HG03521 (cell line): ENCODE measurements at regions not wholly inside any gene's neighbourhood (a gene's known extent, or its start where the extent isn't known, plus 50 kb on each side); places are given as distances from the start of the nearest gene placed in this dataset.
"Not testable (repeated sequence)": the region's sequence is repeated elsewhere in the genome, so short reads cannot be mapped to it uniquely, and the experiment has no call there.

Experiments used
- ATAC-seq: cut with Tn5 transposase; IDR thresholded peaks from one replicate; pipeline ENCODE4 v1.9.1; 2021; ENCODE audit warnings: mild to moderate bottlenecking, moderate library complexity; ENCODE audit not compliant: unreplicated experiment

DNA sequence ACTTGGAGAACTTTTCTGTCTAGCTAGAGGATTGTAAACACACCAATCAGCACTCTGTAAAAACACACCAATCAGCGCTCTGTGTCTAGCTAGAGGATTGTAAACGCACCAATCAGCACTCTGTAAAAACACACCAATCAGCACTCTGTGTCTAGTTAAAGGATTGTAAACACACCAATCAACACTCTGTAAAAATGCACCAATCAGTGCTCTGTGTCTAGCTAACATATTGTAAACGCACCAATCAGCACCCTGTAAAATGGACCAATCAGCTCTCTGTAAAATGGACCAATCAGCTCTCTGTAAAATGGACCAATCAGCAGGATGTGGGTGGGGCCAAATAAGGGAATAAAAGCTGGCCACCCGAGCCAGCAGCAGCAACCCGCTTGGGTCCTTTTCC lies 91.1 kb upstream of the KRAS start:
- not testable (repeated sequence) for ATAC-seq

- ATAC-seq = no peak
Observed at GRCh38 chr12:25337916-25338315, 87.2 kb upstream of the KRAS start.

- ATAC-seq = peak; percentile 78
Observed at GRCh38 chr12:25332143-25332542, 81.4 kb upstream of the KRAS start.

DNA sequence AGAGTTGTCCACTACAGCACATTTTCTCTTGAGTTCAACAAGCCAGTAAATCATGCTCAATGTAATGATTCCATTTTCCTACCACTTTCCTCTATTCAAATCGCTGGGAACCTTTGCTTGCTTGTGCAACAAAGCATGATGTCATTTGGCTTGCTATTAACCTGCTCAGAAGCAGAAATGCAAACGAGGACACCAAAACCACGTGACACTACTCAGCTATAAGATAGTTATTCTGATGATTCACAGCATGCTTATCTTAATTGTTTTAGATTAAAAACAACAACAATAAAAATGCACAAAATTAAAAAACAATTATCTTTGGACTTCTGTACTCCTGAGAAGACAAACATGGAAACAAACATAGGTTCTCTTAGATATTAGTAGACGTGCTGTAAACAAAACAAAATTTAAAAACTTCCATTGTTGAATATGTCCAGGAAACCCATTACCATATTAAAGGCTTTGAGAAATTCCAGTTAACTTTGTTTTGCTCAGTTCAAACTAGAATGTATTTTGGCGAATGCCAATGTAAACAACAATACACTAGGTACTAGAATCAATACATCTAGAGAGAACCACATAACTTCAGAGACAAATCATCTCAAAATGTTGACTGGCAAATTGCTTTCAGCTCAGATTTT lies 77.5 kb upstream of the KRAS start:
- no peak for ATAC-seq

DNA sequence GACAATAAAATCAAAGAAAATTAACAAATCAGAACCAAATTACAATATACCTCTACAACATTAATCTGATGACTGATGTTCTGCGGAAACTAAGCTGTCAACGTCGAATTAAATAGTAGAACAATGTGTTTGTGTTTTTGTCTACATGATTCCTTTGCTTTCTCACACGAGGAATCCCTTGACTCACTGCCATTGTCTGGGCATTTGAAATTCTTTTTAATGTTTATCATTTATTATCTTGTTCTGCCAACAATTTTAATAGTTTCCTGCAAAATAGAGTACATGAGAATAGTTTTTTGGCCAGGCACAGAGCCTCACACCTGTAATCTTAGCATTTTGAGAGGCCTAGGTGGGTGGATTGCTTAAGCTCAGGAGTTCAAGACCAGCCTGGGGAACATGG lies 76.6 kb upstream of the KRAS start:
- ATAC-seq = no peak

DNA sequence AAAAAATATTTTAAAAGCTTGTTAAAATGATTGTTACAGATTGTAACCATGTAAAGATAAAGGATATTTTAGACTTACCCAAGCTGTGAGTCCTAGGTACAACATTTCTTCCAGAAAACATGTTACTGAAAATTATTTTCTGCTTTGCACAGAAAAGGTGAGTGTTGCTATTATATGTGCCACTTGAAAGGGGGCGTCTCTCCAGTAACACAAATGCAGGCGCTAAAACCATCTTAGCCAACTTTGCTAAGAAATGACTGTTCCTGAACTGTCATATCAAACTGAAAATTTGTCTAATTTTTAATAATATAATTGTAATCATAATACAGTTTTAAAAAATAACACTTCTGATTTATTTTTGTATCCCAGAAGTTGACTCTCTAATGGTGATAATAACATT lies 75.6 kb upstream of the KRAS start:
- no peak for ATAC-seq

- ATAC-seq = no peak
Observed at GRCh38 chr12:25324861-25325260, 74.1 kb upstream of the KRAS start.

DNA sequence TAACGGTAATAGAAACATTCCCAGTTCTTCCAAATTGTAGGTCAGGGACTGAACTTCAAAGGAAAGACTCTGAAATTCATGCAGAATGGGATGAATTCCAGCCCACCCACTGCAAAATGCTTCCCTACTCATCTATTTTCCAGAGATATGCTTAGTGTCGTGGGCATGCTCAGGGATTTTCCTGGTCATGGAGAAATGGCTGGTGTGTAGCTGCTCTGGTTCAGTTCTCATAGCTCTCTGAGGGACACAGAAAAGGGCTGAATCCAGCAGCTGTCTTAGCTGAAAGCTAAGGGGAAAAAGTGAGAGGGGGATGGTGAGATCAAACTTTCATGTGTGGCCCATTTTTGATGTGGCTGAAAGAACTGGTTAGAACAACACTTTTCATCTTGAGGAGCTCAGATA lies 72.9 kb upstream of the KRAS start:
- no peak for ATAC-seq

DNA sequence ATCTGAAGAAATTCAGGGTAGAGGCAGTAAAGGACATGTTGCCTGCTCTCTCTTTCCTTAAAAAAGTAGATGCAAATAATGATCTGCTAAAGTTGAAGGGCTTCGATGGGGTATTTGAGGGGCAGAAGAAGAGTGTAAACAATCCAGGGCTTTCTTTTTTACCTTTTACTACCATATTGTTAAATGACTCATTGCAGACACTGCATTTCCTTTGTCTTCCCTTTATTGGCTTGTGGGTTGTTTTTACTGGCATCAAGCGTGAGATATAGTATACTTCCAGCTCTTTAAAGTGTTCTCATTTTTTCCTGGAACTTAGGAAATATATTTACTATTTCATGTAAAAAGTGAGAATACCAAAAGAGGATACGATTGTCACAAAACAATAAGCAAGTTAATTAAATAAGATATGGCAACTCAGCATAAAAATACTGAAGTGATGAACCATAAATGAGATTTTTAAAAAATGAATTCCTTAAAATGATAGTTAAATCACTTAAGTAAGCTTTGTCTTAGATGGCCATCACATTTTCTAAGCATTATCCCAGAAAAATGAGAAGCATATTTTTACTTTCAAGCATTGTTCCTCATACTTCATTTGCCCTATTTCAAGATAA lies 72.3 kb upstream of the KRAS start:
- ATAC-seq = no peak

- no peak for ATAC-seq
Observed at GRCh38 chr12:25322351-25322750, 71.6 kb upstream of the KRAS start.

DNA sequence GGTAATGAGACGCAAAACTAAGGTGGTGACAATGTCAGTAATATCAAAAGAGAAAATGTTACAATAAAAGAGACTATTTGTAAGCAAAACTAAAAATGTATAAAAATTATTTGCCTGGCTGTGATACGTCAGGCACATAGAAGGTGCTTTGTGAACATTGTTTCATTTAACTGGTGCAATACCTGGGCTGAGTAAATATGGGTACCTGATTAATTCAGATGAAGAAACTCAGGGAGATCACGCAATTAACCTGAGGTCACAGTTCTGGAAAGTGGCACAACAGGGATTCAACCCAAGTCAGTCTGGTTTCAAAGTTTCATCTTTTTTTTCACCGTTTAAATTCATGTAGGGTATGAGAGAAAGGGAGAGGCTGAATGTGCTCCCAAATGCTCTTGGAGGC lies 71.0 kb upstream of the KRAS start:
- no peak for ATAC-seq

DNA sequence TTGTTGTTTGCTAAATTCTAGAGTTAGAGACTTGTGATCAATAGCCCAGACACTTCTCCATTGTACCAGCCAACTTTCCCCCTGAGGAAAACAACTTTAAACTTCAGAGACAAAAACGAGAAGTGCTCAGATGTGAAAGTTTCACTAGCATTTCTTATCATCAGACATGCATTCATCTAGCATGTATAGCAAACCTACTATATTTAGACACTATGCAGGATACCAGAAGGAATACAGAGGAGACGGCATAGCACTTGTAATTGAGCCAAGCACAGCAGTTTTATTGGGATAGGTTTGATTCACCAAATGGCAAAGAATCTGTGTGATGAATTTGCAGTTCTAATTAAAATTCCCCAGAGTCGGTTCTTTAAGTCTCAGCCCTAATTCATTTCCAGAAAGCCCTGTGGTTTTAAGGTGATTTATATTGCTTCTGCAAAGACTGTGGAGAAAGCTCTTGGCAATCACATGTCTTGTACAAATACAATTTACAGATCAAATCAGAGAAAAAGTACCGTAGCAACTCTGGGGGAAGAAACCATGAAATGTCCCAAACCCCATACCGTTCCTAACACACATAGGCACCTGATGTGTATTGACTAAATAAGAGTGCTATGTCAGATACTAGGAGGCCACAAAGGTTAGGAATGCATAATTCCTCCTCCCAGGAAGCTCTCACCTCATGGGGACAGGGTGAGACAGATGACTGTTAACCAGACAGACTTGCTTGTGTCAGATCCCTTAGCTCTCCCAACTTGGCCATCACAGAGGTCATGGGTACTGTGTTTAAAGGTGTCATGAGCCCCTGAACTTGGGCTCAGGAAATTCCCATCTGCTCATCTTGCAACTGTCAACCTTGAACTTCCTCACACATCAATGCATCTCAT lies 69.6 kb upstream of the KRAS start:
- ATAC-seq = peak; percentile 51

- ATAC-seq = no peak
Observed at GRCh38 chr12:25319233-25319984, 68.7 kb upstream of the KRAS start.

DNA sequence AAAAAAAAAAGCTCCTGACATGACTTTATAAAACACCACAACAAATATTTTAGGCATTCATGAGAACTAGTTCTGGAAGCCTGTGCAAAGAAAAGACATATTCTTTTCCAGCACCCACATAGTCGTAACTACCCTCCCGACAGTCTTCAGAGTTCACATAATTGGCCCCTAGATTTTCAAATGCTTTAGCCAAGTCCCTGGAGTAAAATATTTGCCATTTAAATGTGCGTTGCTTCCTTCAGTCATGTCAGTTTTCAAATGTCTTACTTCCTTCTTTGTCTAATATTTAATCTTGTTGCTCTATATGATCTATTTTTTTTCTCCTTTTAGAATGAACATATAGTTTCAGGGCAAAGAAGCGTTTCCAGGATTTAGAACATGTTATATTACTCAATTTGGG lies 66.8 kb upstream of the KRAS start:
- no peak for ATAC-seq

- no peak for ATAC-seq
Observed at GRCh38 chr12:25315388-25315787, 64.7 kb upstream of the KRAS start.

DNA sequence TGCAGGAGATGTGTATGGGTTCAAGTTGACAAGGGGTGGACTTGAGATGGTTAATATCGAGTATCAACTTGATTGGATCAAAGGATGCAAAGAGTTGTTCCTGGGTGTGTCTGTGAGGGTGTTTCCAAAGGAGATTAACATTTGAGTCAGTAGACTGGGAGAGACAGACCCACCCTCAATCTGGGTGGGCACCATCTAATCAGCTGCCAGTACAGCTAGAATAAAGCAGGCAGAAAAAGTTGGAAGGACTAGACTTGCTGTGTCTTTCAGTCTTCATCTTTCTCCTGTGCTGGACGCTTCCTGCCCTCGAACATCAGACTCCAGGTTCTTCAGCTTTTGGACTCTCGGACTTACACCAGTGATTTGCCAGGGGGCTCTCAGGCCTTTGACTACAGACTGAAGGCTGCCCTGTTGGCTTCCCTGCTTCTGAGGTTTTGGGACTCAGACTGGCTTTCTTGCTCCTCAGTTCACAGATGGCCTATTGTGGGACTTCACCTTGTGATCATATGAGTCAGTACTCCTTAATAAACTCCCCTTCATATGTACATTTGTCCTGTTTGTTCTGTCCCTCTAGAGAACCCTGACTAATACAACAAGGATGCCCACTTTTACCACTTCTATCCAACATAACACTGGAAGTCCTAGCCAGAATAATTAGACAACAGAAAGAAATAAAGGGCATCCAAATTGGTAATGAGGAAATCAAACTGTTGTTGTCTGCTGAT lies 62.7 kb upstream of the KRAS start:
- not testable (repeated sequence) for ATAC-seq

DNA sequence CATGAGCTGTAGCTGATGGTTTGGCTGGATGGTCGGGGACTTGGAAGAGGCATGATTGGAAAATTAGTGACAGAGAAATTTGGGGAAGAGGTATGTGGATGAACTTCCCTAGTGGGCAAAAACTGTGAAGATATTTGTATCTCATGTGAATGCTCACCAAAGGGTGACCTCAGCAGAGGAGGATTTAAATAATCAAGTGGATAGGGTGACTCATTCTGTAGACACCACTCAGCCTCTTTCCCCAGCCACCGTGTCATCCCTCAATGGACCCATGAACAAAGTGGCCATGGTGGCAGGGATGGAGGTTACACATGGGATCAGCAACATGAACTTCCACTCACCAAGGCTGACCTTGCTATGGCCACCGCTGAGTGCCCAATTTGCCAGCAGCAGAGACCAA lies 60.8 kb upstream of the KRAS start:
- ATAC-seq = no peak

DNA sequence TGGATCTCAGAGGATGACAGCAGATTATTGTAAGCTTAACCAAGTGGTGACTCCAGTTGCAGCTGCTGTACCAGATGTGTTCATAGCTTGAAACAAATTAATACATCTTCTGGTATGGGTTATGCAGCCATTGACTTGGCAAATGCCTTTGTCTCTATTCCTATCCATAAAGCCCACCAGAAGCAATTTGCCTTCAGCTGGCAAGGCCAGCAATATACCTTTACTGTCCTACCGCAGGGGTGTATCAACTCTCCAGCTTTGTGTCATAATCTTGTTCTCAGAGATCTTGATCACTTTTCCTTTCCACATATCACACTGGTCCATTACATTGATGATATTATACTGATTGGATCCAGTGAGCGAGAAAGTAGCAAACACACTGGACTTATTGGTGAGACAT lies 59.3 kb upstream of the KRAS start:
- not testable (repeated sequence) for ATAC-seq

- ATAC-seq = no peak
Observed at GRCh38 chr12:25308756-25309155, 58.0 kb upstream of the KRAS start.

- ATAC-seq = no peak
Observed at GRCh38 chr12:25307818-25308217, 57.1 kb upstream of the KRAS start.

DNA sequence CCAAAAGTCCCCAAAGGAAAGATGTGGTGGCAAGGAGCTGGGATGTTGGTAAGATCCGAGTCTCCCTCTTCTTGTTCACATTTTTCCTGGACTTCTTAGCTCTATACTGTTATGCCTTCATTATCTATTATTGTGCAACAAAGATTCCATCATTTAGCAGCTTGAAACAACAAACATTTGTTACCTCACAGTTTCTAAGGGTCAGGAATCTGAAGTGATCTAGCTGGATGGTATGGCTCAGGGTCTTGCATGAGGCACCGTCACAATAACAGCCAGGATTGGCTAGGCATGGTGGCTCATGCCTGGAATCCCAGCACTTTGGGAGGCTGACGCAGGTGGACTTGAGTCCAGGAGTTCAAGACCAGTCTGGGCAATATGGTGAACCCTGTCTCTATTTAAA lies 51.1 kb upstream of the KRAS start:
- ATAC-seq = no peak
